ENCODE measurements at regions not wholly inside any gene's neighbourhood (a gene's known extent, or its start where the extent isn't known, plus 50 kb on each side); places are given as distances from the start of the nearest gene placed in this dataset.
A peak's percentile ranks its signal among the peaks of the same experiment; 100 is the strongest.

DNA sequence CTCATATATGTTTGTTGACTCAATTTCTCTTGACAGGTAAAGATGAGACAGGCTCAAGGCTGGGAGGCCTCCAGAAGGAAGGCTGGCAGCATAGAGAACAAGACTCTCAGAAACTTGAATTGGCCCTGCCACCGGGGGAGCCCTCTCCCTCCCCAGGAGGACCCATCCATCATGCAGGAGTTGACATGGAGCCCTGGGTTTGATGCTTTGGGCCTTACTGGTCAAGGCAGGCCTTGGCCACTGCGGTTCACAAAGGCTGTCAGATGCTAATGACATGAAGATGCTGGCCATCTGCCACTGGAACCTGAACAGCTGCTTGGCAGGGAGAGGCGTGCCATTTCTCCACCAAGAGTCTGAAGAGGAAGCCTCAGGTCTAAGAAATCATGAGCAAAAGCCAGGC lies 193.6 kb downstream of the MTCL1 start:
- H3K79me2 ChIP-seq (ENCODE audit: control insufficient read depth, insufficient read depth, low read length, unreplicated experiment), result no peaks in the 10 kb centered on the region
- no peaks in the 10 kb centered on the region for H3K27me3 ChIP-seq (ENCODE audit: insufficient read depth, low read length)
- H3K4me3 ChIP-seq (ENCODE audit: low read depth, low read length), result no peak overlapping the region
- no peaks in the 10 kb centered on the region for H3K36me3 ChIP-seq (ENCODE audit: insufficient read depth, low read length)
- no peak overlapping the region for H2AFZ ChIP-seq (ENCODE audit: low read length, unreplicated experiment)
- H3K4me1 ChIP-seq (ENCODE audit: control insufficient read depth, insufficient read depth, low read length, unreplicated experiment), result peaks cover 4% of the 10 kb centered on the region
- H3K27ac ChIP-seq (ENCODE audit: low read depth, low read length), result no peak overlapping the region

- H3K27me3 ChIP-seq (ENCODE audit: insufficient read depth, low read length), result no peaks in the 10 kb centered on the region
- H3K4me3 ChIP-seq (ENCODE audit: low read depth, low read length), result no peak overlapping the region
- H3K79me2 ChIP-seq (ENCODE audit: control insufficient read depth, insufficient read depth, low read length, unreplicated experiment), result no peaks in the 10 kb centered on the region
- no peaks in the 10 kb centered on the region for H3K36me3 ChIP-seq (ENCODE audit: insufficient read depth, low read length)
- no peaks in the 10 kb centered on the region for H3K4me1 ChIP-seq (ENCODE audit: control insufficient read depth, insufficient read depth, low read length, unreplicated experiment)
- H3K27ac ChIP-seq (ENCODE audit: low read depth, low read length), result no peak overlapping the region
- H2AFZ ChIP-seq (ENCODE audit: low read length, unreplicated experiment), result no peak overlapping the region
Measured at GRCh38 chr18:8900552-8900951, 195.2 kb downstream of the MTCL1 start.

DNA sequence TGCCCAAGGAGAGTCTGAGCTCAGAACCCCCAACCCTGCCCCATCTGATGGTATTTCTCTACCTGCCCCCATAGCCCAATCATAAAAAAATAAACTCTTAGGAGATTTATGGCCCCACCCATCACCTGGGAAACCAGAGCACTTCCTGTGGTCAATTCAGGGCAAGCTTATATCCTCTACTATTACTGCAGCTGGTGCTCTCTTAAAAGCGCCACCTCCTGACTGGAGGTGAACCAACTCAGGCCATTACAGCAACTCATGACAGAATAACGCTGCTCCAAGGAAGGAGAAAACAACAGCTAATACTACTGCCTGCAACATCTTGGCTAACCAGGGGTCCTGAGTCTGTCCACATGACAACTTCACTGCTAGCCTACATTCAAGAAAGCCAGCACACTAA lies 195.7 kb downstream of the MTCL1 start:
- Histone ChIP-seq H3K36me3 (ENCODE audit: insufficient read depth, low read length) (no peaks in the 10 kb centered on the region), H3K27ac (ENCODE audit: low read depth, low read length) (no peak overlapping the region), H3K4me3 (ENCODE audit: low read depth, low read length) (no peak overlapping the region), H3K4me1 (ENCODE audit: control insufficient read depth, insufficient read depth, low read length, unreplicated experiment) (no peaks in the 10 kb centered on the region), H2AFZ (ENCODE audit: low read length, unreplicated experiment) (no peak overlapping the region), H3K79me2 (ENCODE audit: control insufficient read depth, insufficient read depth, low read length, unreplicated experiment) (no peaks in the 10 kb centered on the region), H3K27me3 (ENCODE audit: insufficient read depth, low read length) (no peaks in the 10 kb centered on the region)

DNA sequence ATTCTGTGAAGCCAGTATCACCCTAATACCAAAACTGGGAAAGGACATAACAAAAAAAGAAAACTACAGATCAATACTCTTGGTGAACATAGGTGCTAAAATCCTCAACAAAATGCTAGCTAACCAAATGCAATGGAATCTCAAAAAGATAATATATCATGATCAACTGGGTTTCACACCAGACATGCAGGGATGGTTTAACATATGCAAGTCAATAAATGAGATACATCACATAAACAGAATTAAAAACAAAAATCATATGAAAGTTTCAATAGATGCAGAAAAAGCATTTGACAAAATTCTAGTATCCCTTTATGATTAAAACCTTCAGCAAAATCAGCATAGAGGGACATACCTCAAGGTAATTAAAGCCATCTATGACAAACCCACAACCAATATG lies 198.2 kb upstream of the NDUFV2 start:
- H2AFZ ChIP-seq (ENCODE audit: low read length, unreplicated experiment), result no peak overlapping the region
- no peaks in the 10 kb centered on the region for H3K27me3 ChIP-seq (ENCODE audit: insufficient read depth, low read length)
- no peaks in the 10 kb centered on the region for H3K36me3 ChIP-seq (ENCODE audit: insufficient read depth, low read length)
- no peaks in the 10 kb centered on the region for H3K79me2 ChIP-seq (ENCODE audit: control insufficient read depth, insufficient read depth, low read length, unreplicated experiment)
- no peak overlapping the region for H3K27ac ChIP-seq (ENCODE audit: low read depth, low read length)
- H3K4me1 ChIP-seq (ENCODE audit: control insufficient read depth, insufficient read depth, low read length, unreplicated experiment), result no peaks in the 10 kb centered on the region
- no peak overlapping the region for H3K4me3 ChIP-seq (ENCODE audit: low read depth, low read length)

- Histone ChIP-seq H2AFZ (ENCODE audit: low read length, unreplicated experiment) (no peak overlapping the region), H3K36me3 (ENCODE audit: insufficient read depth, low read length) (no peaks in the 10 kb centered on the region), H3K27ac (ENCODE audit: low read depth, low read length) (no peak overlapping the region), H3K4me3 (ENCODE audit: low read depth, low read length) (no peak overlapping the region), H3K4me1 (ENCODE audit: control insufficient read depth, insufficient read depth, low read length, unreplicated experiment) (peaks cover 11% of the 10 kb centered on the region), H3K27me3 (ENCODE audit: insufficient read depth, low read length) (no peaks in the 10 kb centered on the region), H3K79me2 (ENCODE audit: control insufficient read depth, insufficient read depth, low read length, unreplicated experiment) (no peaks in the 10 kb centered on the region)
Measured at GRCh38 chr18:8908792-8909510, 193.5 kb upstream of the NDUFV2 start.

- Histone ChIP-seq H3K4me3 (ENCODE audit: low read depth, low read length) (peak overlapping the region; percentile 75), H3K79me2 (ENCODE audit: control insufficient read depth, insufficient read depth, low read length, unreplicated experiment) (no peaks in the 10 kb centered on the region), H2AFZ (ENCODE audit: low read length, unreplicated experiment) (peak overlapping the region; percentile 99), H3K4me1 (ENCODE audit: control insufficient read depth, insufficient read depth, low read length, unreplicated experiment) (peaks cover 11% of the 10 kb centered on the region), H3K27me3 (ENCODE audit: insufficient read depth, low read length) (no peaks in the 10 kb centered on the region), H3K27ac (ENCODE audit: low read depth, low read length) (0 out of 2 replicates have a peak overlapping the region, but pooled peaks have one; percentile 6), H3K36me3 (ENCODE audit: insufficient read depth, low read length) (no peaks in the 10 kb centered on the region)
Measured at GRCh38 chr18:8910186-8910822, 192.2 kb upstream of the NDUFV2 start.

- Histone ChIP-seq H3K36me3 (ENCODE audit: insufficient read depth, low read length) (no peaks in the 10 kb centered on the region), H3K79me2 (ENCODE audit: control insufficient read depth, insufficient read depth, low read length, unreplicated experiment) (no peaks in the 10 kb centered on the region), H3K4me3 (ENCODE audit: low read depth, low read length) (peak overlapping the region; percentile 75), H3K27ac (ENCODE audit: low read depth, low read length) (0 out of 2 replicates have a peak overlapping the region, but pooled peaks have one; percentile 6), H3K27me3 (ENCODE audit: insufficient read depth, low read length) (no peaks in the 10 kb centered on the region), H2AFZ (ENCODE audit: low read length, unreplicated experiment) (peak overlapping the region; percentile 99), H3K4me1 (ENCODE audit: control insufficient read depth, insufficient read depth, low read length, unreplicated experiment) (peaks cover 11% of the 10 kb centered on the region)
Measured at GRCh38 chr18:8910843-8911242, 191.7 kb upstream of the NDUFV2 start.

DNA sequence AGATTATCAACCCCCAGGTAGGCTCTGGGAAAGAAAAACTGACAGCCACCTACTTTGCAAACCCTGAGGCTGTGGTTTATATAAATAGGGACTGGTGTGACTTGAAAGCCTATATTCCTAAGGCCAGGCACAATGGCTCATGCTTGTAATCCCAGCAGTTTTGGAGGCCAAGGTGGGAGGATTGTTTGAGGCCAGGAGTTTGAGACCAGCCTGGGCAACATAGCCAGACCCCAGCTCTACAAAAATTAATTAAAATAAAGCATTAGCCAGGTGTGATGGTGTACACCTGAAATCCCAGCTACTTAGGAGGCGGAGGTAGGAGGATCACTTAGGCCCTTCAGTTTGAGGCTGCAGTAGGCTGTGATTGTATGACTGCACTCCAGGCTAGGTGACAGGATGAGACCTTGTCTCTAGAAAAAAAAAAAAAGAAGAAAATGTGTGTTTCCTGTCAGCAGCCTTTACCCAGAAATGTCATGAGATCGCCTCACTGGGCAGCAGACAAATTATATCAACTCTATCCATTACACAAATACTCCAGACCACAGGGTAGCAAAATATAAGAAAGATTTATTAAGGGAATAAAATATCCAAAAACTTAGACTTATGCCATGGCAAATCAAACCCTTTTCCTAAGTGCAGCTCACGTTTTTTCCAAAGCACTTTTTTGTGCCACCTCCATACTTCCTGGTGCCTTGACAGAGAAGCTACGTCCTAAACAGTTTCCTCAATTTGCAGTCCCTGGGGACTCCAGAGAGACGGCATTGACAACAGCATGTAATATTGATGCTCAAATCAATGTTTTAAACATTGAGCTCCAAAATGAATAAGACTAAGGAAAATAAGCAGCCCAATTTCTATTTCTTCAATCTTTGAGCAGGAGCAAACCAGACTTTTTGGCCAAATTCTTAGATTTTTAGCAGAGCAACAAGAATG lies 190.8 kb upstream of the NDUFV2 start:
- Histone ChIP-seq H3K27ac (ENCODE audit: low read depth, low read length) (no peak overlapping the region), H3K27me3 (ENCODE audit: insufficient read depth, low read length) (no peaks in the 10 kb centered on the region), H2AFZ (ENCODE audit: low read length, unreplicated experiment) (no peak overlapping the region), H3K36me3 (ENCODE audit: insufficient read depth, low read length) (no peaks in the 10 kb centered on the region), H3K4me1 (ENCODE audit: control insufficient read depth, insufficient read depth, low read length, unreplicated experiment) (peaks cover 11% of the 10 kb centered on the region), H3K79me2 (ENCODE audit: control insufficient read depth, insufficient read depth, low read length, unreplicated experiment) (no peaks in the 10 kb centered on the region), H3K4me3 (ENCODE audit: low read depth, low read length) (no peak overlapping the region)

DNA sequence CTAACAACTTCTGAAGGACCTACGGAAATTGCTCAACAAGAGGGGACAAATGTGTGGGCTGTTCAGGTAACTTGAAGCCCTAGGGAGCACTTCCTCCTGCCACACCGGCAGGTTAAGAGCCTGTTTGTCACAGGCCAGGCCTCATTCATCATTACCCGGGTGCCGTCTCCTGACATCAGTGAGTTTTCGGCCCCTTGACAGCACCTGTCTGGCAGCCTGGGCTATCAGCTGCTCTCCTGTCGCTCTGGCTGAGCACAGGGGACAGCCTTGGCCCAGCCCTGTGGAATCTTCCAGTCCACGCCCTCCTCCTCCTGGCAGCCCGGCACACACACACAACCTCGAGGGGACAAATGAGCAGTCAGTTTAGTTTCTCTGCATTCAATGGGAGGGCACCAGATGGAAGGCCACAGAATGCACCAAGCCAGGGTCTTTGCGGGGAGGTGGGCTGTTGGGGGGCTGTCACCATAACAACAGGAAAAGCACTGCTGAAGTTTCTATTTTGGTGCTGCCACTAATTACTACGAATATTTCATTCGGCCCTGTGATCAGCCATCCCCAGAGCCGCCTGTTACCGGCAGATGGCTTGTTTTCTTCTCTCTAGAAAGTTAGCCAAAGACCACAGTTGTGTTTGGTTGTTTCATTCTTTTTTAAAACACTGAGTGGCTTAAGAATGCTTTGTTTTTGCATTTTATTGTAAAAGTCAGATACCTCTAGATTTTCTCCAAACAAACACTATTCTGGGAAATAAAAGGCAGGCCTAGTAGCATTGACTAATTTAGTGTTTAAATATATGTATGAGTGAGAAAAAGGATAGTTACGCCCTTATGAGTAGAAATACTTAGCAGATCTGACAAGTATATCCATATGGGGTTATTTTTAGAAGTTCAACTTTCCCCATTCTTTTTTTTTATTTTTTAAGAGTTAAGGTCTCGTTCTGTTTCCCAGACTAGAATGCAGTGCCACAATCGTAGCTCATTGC lies 189.9 kb upstream of the NDUFV2 start:
- Histone ChIP-seq H3K27me3 (ENCODE audit: insufficient read depth, low read length) (no peaks in the 10 kb centered on the region), H3K79me2 (ENCODE audit: control insufficient read depth, insufficient read depth, low read length, unreplicated experiment) (no peaks in the 10 kb centered on the region), H3K4me1 (ENCODE audit: control insufficient read depth, insufficient read depth, low read length, unreplicated experiment) (peaks cover 11% of the 10 kb centered on the region), H3K36me3 (ENCODE audit: insufficient read depth, low read length) (no peaks in the 10 kb centered on the region), H3K27ac (ENCODE audit: low read depth, low read length) (no peak overlapping the region), H3K4me3 (ENCODE audit: low read depth, low read length) (no peak overlapping the region), H2AFZ (ENCODE audit: low read length, unreplicated experiment) (no peak overlapping the region)

Measured in ACC112 (cell line).